AG04449 (cell line): ENCODE measurements at regions not wholly inside any gene's neighbourhood (a gene's known extent, or its start where the extent isn't known, plus 50 kb on each side); places are given as distances from the start of the nearest gene placed in this dataset.

Experiments
- CTCF ChIA-PET: fragments of 350-600 bp; formaldehyde crosslinking; extraction: SDS; loops from one replicate; lab custom pipeline; 2021; ENCODE audit warnings: antibody characterized with exemption; lab: Yijun Ruan, JAX
- POLR2A ChIA-PET: fragments of 400-600, 350-600 bp; formaldehyde crosslinking; extraction: SDS; loops from one replicate; lab custom pipeline; 2020; ENCODE audit warnings: antibody characterized with exemption, inconsistent platforms; lab: Yijun Ruan, JAX
- DNase-seq: peaks from one replicate; pipeline ENCODE4 v3.0.0-alpha.2; 2010; ENCODE audit warnings: low read depth, low spot score
- H3K4me3 ChIP-seq: 2 replicates; pipeline ENCODE4 v1.5.1; 2011; ENCODE audit warnings: low read depth, mild to moderate bottlenecking, control low read depth, low read length
- CTCF ChIP-seq: IDR thresholded peaks from one replicate; pipeline ENCODE4 v1.5.1; 2011; ENCODE audit warnings: mild to moderate bottlenecking, moderate library complexity, low read length, control low read depth, inconsistent platforms; ENCODE audit not compliant: insufficient read depth; ENCODE audit errors: missing control alignments

GRCh38 chr3:197392961-197393360 is 94.5 kb upstream of the DLG1 start:
- no peak for DNase-seq
- no peak for TF ChIP-seq CTCF
- CTCF ChIA-PET = interaction anchor here (0.9 to 1.0 kb wide), 2 partner anchors 28 to 136 kb away, joined by 3 read pairs; no protein-coding TSS in a partner anchor
- POLR2A ChIA-PET = interaction anchor here (0.8 kb wide), 1 partner anchor 19 kb away, joined by 3 read pairs; no protein-coding TSS in a partner anchor
- no peak overlapping the region for H3K4me3 ChIP-seq

- POLR2A ChIA-PET = interaction anchor here (0.7 kb wide), 1 partner anchor 171 kb away, joined by 3 read pairs; no protein-coding TSS in a partner anchor
- CTCF ChIA-PET = interaction anchor here (1.4 kb wide), 1 partner anchor 9 kb away, joined by 6 read pairs; no protein-coding TSS in a partner anchor
- H3K4me3 ChIP-seq = no peak overlapping the region
- no peak for DNase-seq
- no peak for TF ChIP-seq CTCF
Measured at GRCh38 chr3:197381371-197381770, 83.0 kb upstream of the DLG1 start.

GRCh38 chr3:197380786-197381185 is 82.4 kb upstream of the DLG1 start:
- ChIA-PET POLR2A (interaction anchor here (0.8 kb wide), 1 partner anchor 14 kb away, joined by 3 read pairs; no protein-coding TSS in a partner anchor), CTCF (interaction anchor here (1.4 kb wide), 1 partner anchor 8 kb away, joined by 6 read pairs; no protein-coding TSS in a partner anchor)
- no peak overlapping the region for H3K4me3 ChIP-seq
- no peak for DNase-seq
- TF ChIP-seq CTCF = no peak

GRCh38 chr3:197378985-197379718 is 80.7 kb upstream of the DLG1 start:
- ChIA-PET CTCF (no interaction called here), POLR2A (interaction anchor here (0.7 kb wide), 1 partner anchor 811 kb away, joined by 3 read pairs; the partner anchor contains the start of genes FBXO45 and WDR53)
- DNase-seq = no peak
- H3K4me3 ChIP-seq = no peak overlapping the region
- TF ChIP-seq CTCF = no peak

GRCh38 chr3:197376735-197377555 is 78.5 kb upstream of the DLG1 start:
- TF ChIP-seq CTCF = no peak
- ChIA-PET POLR2A (no interaction called here), CTCF (interaction anchor here (1.1 to 1.2 kb wide), 2 partner anchors 126 to 133 kb away, joined by 3 read pairs; no protein-coding TSS in a partner anchor)
- H3K4me3 ChIP-seq = no peak overlapping the region
- no peak for DNase-seq
